BE2C (cell line): ENCODE measurements at regions not wholly inside any gene's neighbourhood (a gene's known extent, or its start where the extent isn't known, plus 50 kb on each side); places are given as distances from the start of the nearest gene placed in this dataset.

Source experiments
- DNase-seq: peaks from one replicate; pipeline ENCODE4 v3.0.0-alpha.2; 2020
- H3K27me3 ChIP-seq: fragments of 250-450 bp; sonication (Bioruptor Pico); 2 replicates; pipeline ENCODE4 v1.5.1; 2020; ENCODE audit warnings: mild to moderate bottlenecking
- H3K36me3 ChIP-seq: fragments of 250-450 bp; sonication (Bioruptor Pico); 2 replicates; pipeline ENCODE4 v1.5.1; 2020; ENCODE audit warnings: mild to moderate bottlenecking
- H3K4me1 ChIP-seq: fragments of 250-450 bp; sonication (Bioruptor Pico); 2 replicates; pipeline ENCODE4 v1.5.1; 2020
- H3K4me3 ChIP-seq: 2 replicates; pipeline ENCODE4 v1.5.1; 2011; ENCODE audit warnings: low read depth, low read length
- H3K9me3 ChIP-seq: fragments of 250-450 bp; sonication (Bioruptor Pico); 2 replicates; pipeline ENCODE4 v1.5.1; 2020
- CTCF ChIP-seq: IDR thresholded peaks from 2 replicates; pipeline ENCODE4 v1.5.1; 2012; ENCODE audit warnings: mild to moderate bottlenecking, low read depth, low read length

GRCh38 chr12:103175625-103176024 lies 218.2 kb downstream of the ASCL1 start:
- H3K4me3 ChIP-seq, result no peak overlapping the region
- no peaks in the 10 kb centered on the region for H3K9me3 ChIP-seq
- H3K4me1 ChIP-seq, result peaks cover 12% of the 10 kb centered on the region
- TF ChIP-seq CTCF, result no peak
- no peaks in the 10 kb centered on the region for H3K27me3 ChIP-seq
- no peaks in the 10 kb centered on the region for H3K36me3 ChIP-seq
- no peak for DNase-seq

GRCh38 chr12:103177639-103178255 lies 220.3 kb downstream of the ASCL1 start:
- no peak for TF ChIP-seq CTCF
- peaks cover 16% of the 10 kb centered on the region for H3K4me1 ChIP-seq
- H3K27me3 ChIP-seq, result no peaks in the 10 kb centered on the region
- no peaks in the 10 kb centered on the region for H3K36me3 ChIP-seq
- no peaks in the 10 kb centered on the region for H3K9me3 ChIP-seq
- peak; percentile 58 for DNase-seq
- no peak overlapping the region for H3K4me3 ChIP-seq

- Histone ChIP-seq H3K4me1 (peaks cover 16% of the 10 kb centered on the region), H3K36me3 (no peaks in the 10 kb centered on the region), H3K9me3 (no peaks in the 10 kb centered on the region), H3K27me3 (no peaks in the 10 kb centered on the region), H3K4me3 (no peak overlapping the region)
- no peak for DNase-seq
- TF ChIP-seq CTCF, result no peak
These were observed 221.0 kb downstream of the ASCL1 start for GRCh38 chr12:103178366-103179080.

- no peak for DNase-seq
These were observed 224.1 kb downstream of the ASCL1 start for GRCh38 chr12:103181366-103182152.

GRCh38 chr12:103182299-103182698 lies 224.8 kb downstream of the ASCL1 start:
- no peak for DNase-seq

More at GRCh38 chr12:103181366-103182152, 224.1 kb downstream of the ASCL1 start:
- H3K27me3 ChIP-seq, result no peaks in the 10 kb centered on the region
- no peaks in the 10 kb centered on the region for H3K9me3 ChIP-seq
- H3K4me1 ChIP-seq, result peaks cover 16% of the 10 kb centered on the region
- no peaks in the 10 kb centered on the region for H3K36me3 ChIP-seq
- H3K4me3 ChIP-seq, result no peak overlapping the region
- no peak for TF ChIP-seq CTCF

More at GRCh38 chr12:103182299-103182698, 224.8 kb downstream of the ASCL1 start:
- peaks cover 12% of the 10 kb centered on the region for H3K4me1 ChIP-seq
- H3K4me3 ChIP-seq, result no peak overlapping the region
- TF ChIP-seq CTCF, result no peak
- H3K36me3 ChIP-seq, result no peaks in the 10 kb centered on the region
- no peaks in the 10 kb centered on the region for H3K27me3 ChIP-seq
- H3K9me3 ChIP-seq, result no peaks in the 10 kb centered on the region
